Smooth muscle cell (in vitro differentiated cells): ENCODE measurements at regions not wholly inside any gene's neighbourhood (a gene's known extent, or its start where the extent isn't known, plus 50 kb on each side); places are given as distances from the start of the nearest gene placed in this dataset.

ENCODE experiments used
- DNase-seq: peaks from one replicate; lab custom pipeline; 2025; ENCODE audit not compliant: unreplicated experiment; lab: John Stamatoyannopoulos, UW
- H2AFZ ChIP-seq: fragments of 200-600 bp; sonication (generic); 2 replicates; pipeline ENCODE4 v1.6.0; 2016; ENCODE audit warnings: antibody characterized with exemption, low read depth, mild to moderate bottlenecking
- H3F3A ChIP-seq: fragments of 200-600 bp; sonication (generic); 2 replicates; pipeline ENCODE4 v1.6.0; 2017; ENCODE audit warnings: antibody characterized with exemption, low read depth
- H3K27ac ChIP-seq: fragments of 200-600 bp; sonication (generic); 2 replicates; pipeline ENCODE4 v1.5.1; 2016; ENCODE audit warnings: low read depth, mild to moderate bottlenecking
- H3K27me3 ChIP-seq: fragments of 200-600 bp; sonication (generic); 2 replicates; pipeline ENCODE4 v1.6.1; 2016; ENCODE audit warnings: low read depth, mild to moderate bottlenecking
- H3K36me3 ChIP-seq: fragments of 200-600 bp; sonication (generic); 2 replicates; pipeline ENCODE4 v1.5.1; 2016; ENCODE audit warnings: low read depth
- H3K4me1 ChIP-seq: fragments of 200-600 bp; sonication (generic); 2 replicates; pipeline ENCODE4 v1.5.1; 2016; ENCODE audit warnings: low read depth
- H3K4me2 ChIP-seq: fragments of 200-600 bp; sonication (generic); 2 replicates; pipeline ENCODE4 v1.6.0; 2016; ENCODE audit warnings: mild to moderate bottlenecking
- H3K4me3 ChIP-seq: fragments of 200-600 bp; sonication (generic); 2 replicates; pipeline ENCODE4 v1.5.1; 2016; ENCODE audit warnings: mild to moderate bottlenecking
- H3K79me2 ChIP-seq: fragments of 200-600 bp; sonication (generic); 2 replicates; pipeline ENCODE4 v1.6.0; 2016; ENCODE audit warnings: low read depth, mild to moderate bottlenecking
- H3K9ac ChIP-seq: fragments of 200-600 bp; sonication (generic); 2 replicates; pipeline ENCODE4 v1.6.0; 2016; ENCODE audit warnings: low read depth
- H3K9me3 ChIP-seq: fragments of 200-600 bp; sonication (generic); replicated peaks from 2 replicates; pipeline ENCODE4 v1.5.1; 2016; ENCODE audit warnings: low read depth
- H4K20me1 ChIP-seq: fragments of 200-600 bp; sonication (generic); 2 replicates; pipeline ENCODE4 v1.6.0; 2016; ENCODE audit warnings: low read depth
- WGBS: methylation state at CpG from one replicate; pipeline ENCODE4 v1.1.7; 2016; ENCODE audit warnings: low lambda C conversion rate; 5-methylcytosine and 5-hydroxymethylcytosine counted together
- TF ChIP-seq, protein P1 (sequence below): fragments of 200-600 bp; sonication (generic); IDR thresholded peaks from 2 replicates; pipeline ENCODE4 v1.5.1; 2017; ENCODE audit warnings: borderline replicate concordance, mild to moderate bottlenecking, antibody characterized with exemption; ENCODE audit not compliant: insufficient read depth, poor library complexity, severe bottlenecking

DNA sequence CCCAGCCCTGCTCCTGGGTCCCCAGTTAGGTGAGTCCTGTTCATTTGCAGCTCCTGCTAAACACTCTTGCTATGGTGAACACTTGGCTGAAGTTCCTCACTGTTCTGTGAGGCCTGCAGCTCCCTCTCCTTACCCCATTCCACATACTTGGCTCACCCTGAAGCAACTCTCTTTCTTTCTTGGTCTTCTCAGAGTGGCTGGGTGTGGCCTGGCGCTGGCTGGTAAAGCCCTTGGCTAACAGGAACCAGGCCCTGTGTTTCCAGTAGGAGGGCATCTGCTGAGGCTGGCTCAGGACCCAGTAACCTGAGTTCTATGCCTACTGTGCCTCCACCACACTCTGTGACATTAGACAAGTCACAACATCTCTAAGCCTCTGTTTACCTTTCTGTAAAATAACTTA is 53.1 kb upstream of the COL13A1 start:
- Histone ChIP-seq H3K9me3 (no peaks in the 10 kb centered on the region), H3K4me2 (no peak overlapping the region), H3K4me1 (no peaks in the 10 kb centered on the region), H3K9ac (no peak overlapping the region), H3K4me3 (no peak overlapping the region), H4K20me1 (no peaks in the 10 kb centered on the region), H3F3A (no peaks in the 10 kb centered on the region), H3K36me3 (no peaks in the 10 kb centered on the region), H3K27me3 (no peaks in the 10 kb centered on the region), H3K27ac (no peak overlapping the region), H3K79me2 (no peaks in the 10 kb centered on the region), H2AFZ (no peak overlapping the region)
- no peak for DNase-seq
- TF ChIP-seq, protein P1, sequence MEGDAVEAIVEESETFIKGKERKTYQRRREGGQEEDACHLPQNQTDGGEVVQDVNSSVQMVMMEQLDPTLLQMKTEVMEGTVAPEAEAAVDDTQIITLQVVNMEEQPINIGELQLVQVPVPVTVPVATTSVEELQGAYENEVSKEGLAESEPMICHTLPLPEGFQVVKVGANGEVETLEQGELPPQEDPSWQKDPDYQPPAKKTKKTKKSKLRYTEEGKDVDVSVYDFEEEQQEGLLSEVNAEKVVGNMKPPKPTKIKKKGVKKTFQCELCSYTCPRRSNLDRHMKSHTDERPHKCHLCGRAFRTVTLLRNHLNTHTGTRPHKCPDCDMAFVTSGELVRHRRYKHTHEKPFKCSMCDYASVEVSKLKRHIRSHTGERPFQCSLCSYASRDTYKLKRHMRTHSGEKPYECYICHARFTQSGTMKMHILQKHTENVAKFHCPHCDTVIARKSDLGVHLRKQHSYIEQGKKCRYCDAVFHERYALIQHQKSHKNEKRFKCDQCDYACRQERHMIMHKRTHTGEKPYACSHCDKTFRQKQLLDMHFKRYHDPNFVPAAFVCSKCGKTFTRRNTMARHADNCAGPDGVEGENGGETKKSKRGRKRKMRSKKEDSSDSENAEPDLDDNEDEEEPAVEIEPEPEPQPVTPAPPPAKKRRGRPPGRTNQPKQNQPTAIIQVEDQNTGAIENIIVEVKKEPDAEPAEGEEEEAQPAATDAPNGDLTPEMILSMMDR, result no peak
- WGBS, result 0% methylated on average over 1 of the region's 1 CpG

DNA sequence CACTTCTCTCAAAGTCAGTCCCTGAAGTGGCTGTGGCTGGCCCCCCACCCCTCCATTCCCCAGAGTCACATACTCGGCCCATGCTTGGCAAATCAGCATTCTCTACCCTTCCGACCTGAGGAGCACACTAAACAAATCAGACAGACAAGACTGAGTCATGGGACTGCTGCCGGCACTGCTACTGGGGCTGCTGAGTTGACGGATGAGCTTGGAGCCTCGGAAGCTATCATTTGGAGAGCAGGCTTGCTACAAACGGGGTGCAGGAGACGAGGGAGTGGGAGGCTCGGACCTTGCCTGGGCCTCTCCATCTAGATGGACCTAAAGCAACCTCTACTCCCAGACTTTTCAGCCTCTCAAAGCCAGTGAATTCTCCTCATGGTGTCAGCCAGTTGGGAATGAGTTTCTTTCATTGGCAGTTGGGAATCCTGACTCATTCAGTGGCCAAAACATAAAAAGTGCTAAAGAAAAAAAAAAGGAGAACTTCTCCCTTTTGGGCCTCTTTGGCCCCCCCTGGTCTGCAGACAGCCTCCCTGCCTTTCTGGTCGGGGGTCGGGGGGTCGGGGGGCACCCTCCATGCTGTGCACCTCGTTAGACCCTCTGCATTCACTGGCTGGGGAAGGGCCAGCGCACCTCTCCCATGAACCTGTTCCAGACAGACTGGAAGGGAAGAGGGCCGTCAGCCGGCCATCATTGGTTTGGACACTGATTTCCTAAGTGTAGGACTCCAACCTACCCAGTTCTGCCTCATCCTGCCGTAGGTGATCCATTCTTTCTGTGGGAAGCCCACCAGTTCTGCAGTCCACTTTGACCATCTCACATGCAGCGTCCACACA is 52.3 kb upstream of the COL13A1 start:
- Histone ChIP-seq H3K36me3 (no peaks in the 10 kb centered on the region), H4K20me1 (no peaks in the 10 kb centered on the region), H3K9me3 (no peaks in the 10 kb centered on the region), H3F3A (no peaks in the 10 kb centered on the region), H3K4me3 (no peak overlapping the region), H3K9ac (no peak overlapping the region), H3K27me3 (no peaks in the 10 kb centered on the region), H2AFZ (peak overlapping the region; percentile 36), H3K4me2 (peak overlapping the region; percentile 37), H3K27ac (no peak overlapping the region), H3K79me2 (no peaks in the 10 kb centered on the region), H3K4me1 (no peaks in the 10 kb centered on the region)
- 62% methylated on average over 17 of the region's 17 CpGs for WGBS
- TF ChIP-seq, protein P1, result no peak
- DNase-seq, result no peak

DNA sequence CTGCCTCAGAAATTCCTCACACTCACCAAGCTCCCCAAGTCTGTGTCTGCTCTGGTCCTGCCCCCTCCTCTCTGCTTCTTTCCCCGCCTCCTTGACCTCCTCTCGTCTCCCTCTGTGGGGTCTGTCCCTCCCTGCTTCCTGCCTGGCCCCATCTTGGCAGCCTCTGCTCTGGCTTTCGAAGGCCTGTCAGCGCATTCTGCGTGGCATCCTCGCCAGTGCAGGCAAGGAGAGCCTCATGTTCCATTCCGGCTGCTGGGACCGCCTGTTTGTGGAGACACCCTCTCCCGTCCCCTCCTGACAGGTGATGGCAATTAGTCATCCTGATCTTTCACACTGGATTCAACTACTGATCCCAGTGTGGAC is 51.7 kb upstream of the COL13A1 start:
- Histone ChIP-seq H3K9me3 (no peaks in the 10 kb centered on the region), H4K20me1 (no peaks in the 10 kb centered on the region), H3K36me3 (no peaks in the 10 kb centered on the region), H3K27ac (no peak overlapping the region), H2AFZ (no peak overlapping the region), H3K27me3 (no peaks in the 10 kb centered on the region), H3K79me2 (no peaks in the 10 kb centered on the region), H3K4me1 (no peaks in the 10 kb centered on the region), H3F3A (no peaks in the 10 kb centered on the region), H3K4me2 (no peak overlapping the region), H3K9ac (no peak overlapping the region), H3K4me3 (no peak overlapping the region)
- TF ChIP-seq, protein P1, result no peak
- WGBS, result 85% methylated on average over 9 of the region's 9 CpGs
- DNase-seq, result no peak

DNA sequence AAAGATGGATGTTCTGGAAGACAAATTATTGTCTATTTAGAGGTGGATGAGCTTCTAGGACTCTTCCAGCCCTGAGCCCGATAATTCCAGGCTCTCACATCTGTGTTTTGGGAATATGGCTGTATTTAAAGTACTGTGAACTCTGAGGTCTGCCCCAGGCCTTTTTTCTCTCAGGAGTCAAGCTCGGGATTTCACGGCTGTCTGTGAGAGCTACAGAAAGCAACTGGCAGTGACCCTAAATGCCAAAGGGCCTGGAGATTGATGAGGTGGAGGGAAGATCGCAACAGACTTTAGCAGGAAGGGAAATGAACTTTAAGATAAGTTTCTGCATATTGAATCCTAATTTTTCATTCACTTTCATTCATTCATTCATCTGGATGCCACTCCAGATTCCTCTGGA is 51.0 kb upstream of the COL13A1 start:
- TF ChIP-seq, protein P1, result no peak
- H3K4me2 ChIP-seq, result no peak overlapping the region
- DNase-seq, result no peak
- no peak overlapping the region for H3K4me3 ChIP-seq
- 76% methylated on average over 4 of the region's 4 CpGs for whole genome bisulfite sequencing
- no peaks in the 10 kb centered on the region for H3K9me3 ChIP-seq
- H3K27me3 ChIP-seq, result no peaks in the 10 kb centered on the region
- H3K27ac ChIP-seq, result no peak overlapping the region
- H2AFZ ChIP-seq, result no peak overlapping the region
- no peak overlapping the region for H3K9ac ChIP-seq
- H3K4me1 ChIP-seq, result no peaks in the 10 kb centered on the region
- H4K20me1 ChIP-seq, result no peaks in the 10 kb centered on the region
- H3F3A ChIP-seq, result no peaks in the 10 kb centered on the region
- no peaks in the 10 kb centered on the region for H3K79me2 ChIP-seq
- H3K36me3 ChIP-seq, result no peaks in the 10 kb centered on the region
